ENCODE measurements at regions not wholly inside any gene's neighbourhood (a gene's known extent, or its start where the extent isn't known, plus 50 kb on each side); places are given as distances from the start of the nearest gene placed in this dataset.

DNA sequence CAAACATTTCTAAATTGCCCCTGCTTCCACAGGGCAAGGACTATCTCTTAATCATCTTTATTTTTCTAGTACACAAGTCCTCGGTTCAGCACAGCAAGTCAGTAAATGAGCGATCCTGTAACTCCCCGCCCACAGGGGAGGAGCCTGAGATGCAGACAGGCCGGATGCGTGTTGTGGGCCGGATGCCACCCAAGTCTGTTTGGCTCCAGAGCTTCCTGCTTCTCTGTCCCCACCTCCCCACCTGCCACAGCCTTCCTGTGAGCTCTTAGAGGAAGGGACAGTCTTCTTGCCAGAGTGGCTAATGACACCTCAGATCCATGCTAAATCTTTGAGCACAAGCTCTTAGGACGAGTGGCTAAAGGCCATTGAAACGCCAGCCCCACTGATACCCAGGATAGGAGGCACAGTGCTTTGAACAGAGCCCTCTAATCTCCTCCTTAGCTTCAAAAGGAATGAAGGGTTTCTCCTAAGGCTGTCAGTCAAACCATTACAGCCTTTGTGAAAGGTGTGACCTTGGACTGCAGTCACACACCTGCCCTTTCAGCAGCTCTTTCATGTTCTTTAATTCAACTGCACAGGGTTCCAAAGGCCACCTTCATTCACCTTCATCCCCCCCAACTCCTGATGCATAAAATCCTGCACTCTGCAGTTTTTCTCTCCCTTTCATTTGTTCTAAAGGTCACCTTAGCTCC, 264.3 kb downstream of the TFAP2C start:
- H4K12ac ChIP-seq (ENCODE audit: low read depth, low read length) = no peak overlapping the region
- no peak overlapping the region for H3K4me2 ChIP-seq (ENCODE audit: low read length)
- no peak overlapping the region for H3K4ac ChIP-seq (ENCODE audit: low read depth, low read length)
- no peak overlapping the region for H2AK5ac ChIP-seq (ENCODE audit: low read length)
- H2BK12ac ChIP-seq (ENCODE audit: low read length) = no peak overlapping the region
- no peak overlapping the region for H4K91ac ChIP-seq (ENCODE audit: low read depth, low read length)
- H3K36me3 ChIP-seq (ENCODE audit: control insufficient read depth in 1 of 2, insufficient read depth in 2 of 2, low read length in 2 of 2) = no peaks in the 10 kb centered on the region
- DNase-seq = no peak
- H2BK120ac ChIP-seq (ENCODE audit: insufficient read depth, low read length, poor library complexity) = no peak overlapping the region
- no peak overlapping the region for H4K8ac ChIP-seq (ENCODE audit: low read depth, low read length)
- no peaks in the 10 kb centered on the region for H3K79me1 ChIP-seq (ENCODE audit: low read length)
- H3K9me3 ChIP-seq (ENCODE audit: insufficient read depth, low read depth, low read length) = no peaks in the 10 kb centered on the region
- no peaks in the 10 kb centered on the region for H3K79me2 ChIP-seq (ENCODE audit: control insufficient read depth, insufficient read depth, low read length, poor library complexity)
- no CpG with 5 or more reads among the region's 8 CpGs for WGBS (ENCODE audit: extremely low coverage, insufficient coverage, insufficient read length)
- H3K27me3 ChIP-seq (ENCODE audit: insufficient read depth, low read length) = no peaks in the 10 kb centered on the region
- H3K23ac ChIP-seq (ENCODE audit: low read length) = no peak overlapping the region
- no peak overlapping the region for H2BK5ac ChIP-seq (ENCODE audit: low read depth, low read length, poor library complexity)
- H3K18ac ChIP-seq (ENCODE audit: low read length) = no peak overlapping the region
- peaks cover 0 to 4% of the 10 kb centered on the region in 2 experiments for H3K4me1 ChIP-seq (ENCODE audit: control insufficient read depth in 1 of 2, insufficient read depth in 2 of 2, low read length in 2 of 2)
- no peak overlapping the region for H3K4me3 ChIP-seq (ENCODE audit: low read depth, low read length)
- no peak overlapping the region for H3K9ac ChIP-seq (ENCODE audit: low read length)
- no peak overlapping the region for H2AFZ ChIP-seq (ENCODE audit: insufficient read depth, low read length, poor library complexity)
- H3K27ac ChIP-seq (ENCODE audit: low read depth, low read length) = no peak overlapping the region
- H3K14ac ChIP-seq (ENCODE audit: low read length) = no peak overlapping the region

DNA sequence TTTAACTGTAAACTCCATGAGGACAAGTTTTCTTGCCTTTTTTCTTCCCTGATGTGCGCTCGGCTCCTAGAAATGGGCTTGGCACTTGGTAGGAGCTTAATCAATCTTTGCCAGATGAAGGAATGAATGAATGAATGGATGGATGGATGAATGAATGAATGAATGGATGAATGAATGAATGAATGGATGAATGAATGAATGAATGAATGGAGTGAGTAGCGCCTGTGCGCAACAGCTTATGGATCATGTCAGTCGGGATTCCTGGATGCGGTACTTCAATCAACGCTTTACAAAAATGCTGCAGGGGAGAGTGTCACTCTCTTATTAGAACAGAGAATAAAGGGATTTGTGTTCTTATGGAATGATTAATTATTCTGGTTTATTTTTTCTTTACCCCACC, 267.3 kb downstream of the TFAP2C start:
- no peak overlapping the region for H2BK5ac ChIP-seq (ENCODE audit: low read depth, low read length, poor library complexity)
- H4K12ac ChIP-seq (ENCODE audit: low read depth, low read length) = no peak overlapping the region
- H3K36me3 ChIP-seq (ENCODE audit: control insufficient read depth in 1 of 2, insufficient read depth in 2 of 2, low read length in 2 of 2) = no peaks in the 10 kb centered on the region
- no peak overlapping the region for H2BK120ac ChIP-seq (ENCODE audit: insufficient read depth, low read length, poor library complexity)
- no peak overlapping the region for H3K14ac ChIP-seq (ENCODE audit: low read length)
- H3K4ac ChIP-seq (ENCODE audit: low read depth, low read length) = no peak overlapping the region
- H3K4me1 ChIP-seq (ENCODE audit: control insufficient read depth in 1 of 2, insufficient read depth in 2 of 2, low read length in 2 of 2) = no peaks in the 10 kb centered on the region
- DNase-seq = no peak
- WGBS (ENCODE audit: extremely low coverage, insufficient coverage, insufficient read length) = no CpG with 5 or more reads among the region's 7 CpGs
- no peak overlapping the region for H4K91ac ChIP-seq (ENCODE audit: low read depth, low read length)
- H4K8ac ChIP-seq (ENCODE audit: low read depth, low read length) = no peak overlapping the region
- H3K4me3 ChIP-seq (ENCODE audit: low read depth, low read length) = no peak overlapping the region
- no peak overlapping the region for H2BK12ac ChIP-seq (ENCODE audit: low read length)
- H2AK5ac ChIP-seq (ENCODE audit: low read length) = no peak overlapping the region
- no peak overlapping the region for H3K18ac ChIP-seq (ENCODE audit: low read length)
- H3K9ac ChIP-seq (ENCODE audit: low read length) = no peak overlapping the region
- no peaks in the 10 kb centered on the region for H3K79me1 ChIP-seq (ENCODE audit: low read length)
- H3K27me3 ChIP-seq (ENCODE audit: insufficient read depth, low read length) = no peaks in the 10 kb centered on the region
- H3K9me3 ChIP-seq (ENCODE audit: insufficient read depth, low read depth, low read length) = no peaks in the 10 kb centered on the region
- no peak overlapping the region for H2AFZ ChIP-seq (ENCODE audit: insufficient read depth, low read length, poor library complexity)
- H3K27ac ChIP-seq (ENCODE audit: low read depth, low read length) = no peak overlapping the region
- no peaks in the 10 kb centered on the region for H3K79me2 ChIP-seq (ENCODE audit: control insufficient read depth, insufficient read depth, low read length, poor library complexity)
- no peak overlapping the region for H3K4me2 ChIP-seq (ENCODE audit: low read length)
- no peak overlapping the region for H3K23ac ChIP-seq (ENCODE audit: low read length)

DNA sequence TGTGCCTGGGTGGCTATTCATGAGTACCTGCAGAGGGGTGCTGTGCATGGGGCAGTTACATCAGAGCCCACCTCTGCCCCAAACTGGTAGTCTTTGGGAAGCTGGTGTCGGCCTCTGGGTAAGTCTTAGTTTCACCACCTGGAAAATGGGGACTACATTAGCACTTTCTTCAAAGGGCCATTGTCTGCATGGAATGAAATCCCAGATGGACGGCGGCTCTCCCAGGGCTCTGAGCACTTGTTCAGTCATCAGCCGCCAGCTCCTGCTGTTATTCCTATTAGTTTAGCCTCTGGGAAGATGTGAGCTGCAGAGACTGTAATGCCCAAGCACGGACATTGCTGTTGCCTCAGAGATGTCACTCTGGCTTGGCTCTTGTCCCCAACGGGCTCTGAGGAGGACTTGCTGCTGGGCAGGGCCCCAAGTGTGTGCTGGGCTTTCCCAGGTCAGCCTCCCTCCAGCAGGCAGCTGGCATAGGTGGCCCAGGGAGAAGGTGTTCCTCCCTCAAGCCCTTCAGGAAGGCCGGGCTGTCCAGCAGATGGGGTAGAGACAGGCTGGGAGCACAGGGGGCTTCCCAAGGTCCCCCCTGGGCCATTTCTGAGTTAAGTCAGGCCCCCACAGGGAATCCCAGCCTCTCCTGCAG, 268.3 kb downstream of the TFAP2C start:
- Histone ChIP-seq H3K4ac (ENCODE audit: low read depth, low read length) (no peak overlapping the region), H2AFZ (ENCODE audit: insufficient read depth, low read length, poor library complexity) (no peak overlapping the region), H2BK120ac (ENCODE audit: insufficient read depth, low read length, poor library complexity) (no peak overlapping the region), H4K12ac (ENCODE audit: low read depth, low read length) (no peak overlapping the region), H4K91ac (ENCODE audit: low read depth, low read length) (no peak overlapping the region), H3K23ac (ENCODE audit: low read length) (no peak overlapping the region), H3K36me3 (ENCODE audit: control insufficient read depth in 1 of 2, insufficient read depth in 2 of 2, low read length in 2 of 2) (no peaks in the 10 kb centered on the region), H2BK12ac (ENCODE audit: low read length) (no peak overlapping the region), H3K4me3 (ENCODE audit: low read depth, low read length) (no peak overlapping the region), H3K9ac (ENCODE audit: low read length) (no peak overlapping the region), H3K4me2 (ENCODE audit: low read length) (no peak overlapping the region), H3K27ac (ENCODE audit: low read depth, low read length) (no peak overlapping the region), H3K79me1 (ENCODE audit: low read length) (no peaks in the 10 kb centered on the region), H2AK5ac (ENCODE audit: low read length) (no peak overlapping the region), H3K79me2 (ENCODE audit: control insufficient read depth, insufficient read depth, low read length, poor library complexity) (no peaks in the 10 kb centered on the region), H3K9me3 (ENCODE audit: insufficient read depth, low read depth, low read length) (no peaks in the 10 kb centered on the region), H3K14ac (ENCODE audit: low read length) (no peak overlapping the region), H2BK5ac (ENCODE audit: low read depth, low read length, poor library complexity) (no peak overlapping the region), H3K18ac (ENCODE audit: low read length) (no peak overlapping the region), H3K4me1 (ENCODE audit: control insufficient read depth in 1 of 2, insufficient read depth in 2 of 2, low read length in 2 of 2) (no peaks in the 10 kb centered on the region), H4K8ac (ENCODE audit: low read depth, low read length) (no peak overlapping the region), H3K27me3 (ENCODE audit: insufficient read depth, low read length) (no peaks in the 10 kb centered on the region)
- WGBS (ENCODE audit: extremely low coverage, insufficient coverage, insufficient read length) = no CpG with 5 or more reads among the region's 7 CpGs
- no peak for DNase-seq

DNA sequence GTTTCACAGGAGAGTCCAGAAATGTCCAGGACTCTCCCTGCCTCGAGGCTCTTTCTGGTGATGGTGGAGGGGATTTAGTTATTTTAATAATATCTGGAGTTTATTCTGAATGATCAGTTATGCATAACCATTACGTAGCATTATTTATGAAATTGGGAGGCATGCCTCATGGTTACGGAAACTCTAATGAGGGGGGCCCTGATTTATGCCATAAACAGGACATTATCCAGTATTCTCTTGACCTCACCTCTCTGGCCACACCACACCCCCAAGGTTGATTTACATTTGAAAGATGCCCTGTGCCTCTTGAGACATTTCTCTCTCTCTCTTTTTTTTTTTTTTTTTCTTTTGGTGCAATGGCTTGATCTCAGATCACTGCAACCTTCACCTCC, 268.8 kb downstream of the TFAP2C start:
- H3K4me2 ChIP-seq (ENCODE audit: low read length) = no peak overlapping the region
- H4K8ac ChIP-seq (ENCODE audit: low read depth, low read length) = no peak overlapping the region
- H3K79me1 ChIP-seq (ENCODE audit: low read length) = no peaks in the 10 kb centered on the region
- H4K91ac ChIP-seq (ENCODE audit: low read depth, low read length) = no peak overlapping the region
- H3K4me3 ChIP-seq (ENCODE audit: low read depth, low read length) = no peak overlapping the region
- no peaks in the 10 kb centered on the region for H3K4me1 ChIP-seq (ENCODE audit: control insufficient read depth in 1 of 2, insufficient read depth in 2 of 2, low read length in 2 of 2)
- H3K23ac ChIP-seq (ENCODE audit: low read length) = no peak overlapping the region
- no peak overlapping the region for H2AK5ac ChIP-seq (ENCODE audit: low read length)
- H2AFZ ChIP-seq (ENCODE audit: insufficient read depth, low read length, poor library complexity) = no peak overlapping the region
- H3K9ac ChIP-seq (ENCODE audit: low read length) = no peak overlapping the region
- H2BK120ac ChIP-seq (ENCODE audit: insufficient read depth, low read length, poor library complexity) = no peak overlapping the region
- H3K4ac ChIP-seq (ENCODE audit: low read depth, low read length) = no peak overlapping the region
- no peak overlapping the region for H3K27ac ChIP-seq (ENCODE audit: low read depth, low read length)
- H4K12ac ChIP-seq (ENCODE audit: low read depth, low read length) = no peak overlapping the region
- no peaks in the 10 kb centered on the region for H3K27me3 ChIP-seq (ENCODE audit: insufficient read depth, low read length)
- no peaks in the 10 kb centered on the region for H3K9me3 ChIP-seq (ENCODE audit: insufficient read depth, low read depth, low read length)
- H3K36me3 ChIP-seq (ENCODE audit: control insufficient read depth in 1 of 2, insufficient read depth in 2 of 2, low read length in 2 of 2) = no peaks in the 10 kb centered on the region
- no peak overlapping the region for H2BK5ac ChIP-seq (ENCODE audit: low read depth, low read length, poor library complexity)
- no peak overlapping the region for H3K18ac ChIP-seq (ENCODE audit: low read length)
- H3K14ac ChIP-seq (ENCODE audit: low read length) = no peak overlapping the region
- H2BK12ac ChIP-seq (ENCODE audit: low read length) = no peak overlapping the region
- no peaks in the 10 kb centered on the region for H3K79me2 ChIP-seq (ENCODE audit: control insufficient read depth, insufficient read depth, low read length, poor library complexity)
- WGBS (ENCODE audit: extremely low coverage, insufficient coverage, insufficient read length) = no CpG with 5 or more reads among the region's 3 CpGs
- DNase-seq = no peak
